ENCODE measurements at regions not wholly inside any gene's neighbourhood (a gene's known extent, or its start where the extent isn't known, plus 50 kb on each side); places are given as distances from the start of the nearest gene placed in this dataset.

DNA sequence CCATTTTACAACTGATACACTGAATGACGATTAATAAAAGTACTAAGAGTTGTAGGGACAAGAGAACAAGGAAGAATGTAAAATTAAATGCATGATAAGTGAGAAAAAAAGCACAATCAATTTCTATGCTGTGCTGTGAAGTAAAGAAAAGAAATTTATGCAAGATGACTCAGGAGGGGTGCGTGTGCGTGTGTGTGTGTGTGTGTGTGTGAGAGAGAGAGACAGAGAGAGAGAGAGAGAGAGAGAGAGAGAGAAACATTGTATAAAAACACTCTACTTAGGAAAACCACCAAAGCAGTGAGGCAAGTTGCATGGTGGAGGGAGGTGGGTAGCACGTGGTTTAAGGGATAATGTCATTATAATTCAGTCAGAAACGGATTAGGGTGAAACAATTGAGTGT lies 580.8 kb upstream of the ALCAM start:
- TF ChIP-seq, protein P1, sequence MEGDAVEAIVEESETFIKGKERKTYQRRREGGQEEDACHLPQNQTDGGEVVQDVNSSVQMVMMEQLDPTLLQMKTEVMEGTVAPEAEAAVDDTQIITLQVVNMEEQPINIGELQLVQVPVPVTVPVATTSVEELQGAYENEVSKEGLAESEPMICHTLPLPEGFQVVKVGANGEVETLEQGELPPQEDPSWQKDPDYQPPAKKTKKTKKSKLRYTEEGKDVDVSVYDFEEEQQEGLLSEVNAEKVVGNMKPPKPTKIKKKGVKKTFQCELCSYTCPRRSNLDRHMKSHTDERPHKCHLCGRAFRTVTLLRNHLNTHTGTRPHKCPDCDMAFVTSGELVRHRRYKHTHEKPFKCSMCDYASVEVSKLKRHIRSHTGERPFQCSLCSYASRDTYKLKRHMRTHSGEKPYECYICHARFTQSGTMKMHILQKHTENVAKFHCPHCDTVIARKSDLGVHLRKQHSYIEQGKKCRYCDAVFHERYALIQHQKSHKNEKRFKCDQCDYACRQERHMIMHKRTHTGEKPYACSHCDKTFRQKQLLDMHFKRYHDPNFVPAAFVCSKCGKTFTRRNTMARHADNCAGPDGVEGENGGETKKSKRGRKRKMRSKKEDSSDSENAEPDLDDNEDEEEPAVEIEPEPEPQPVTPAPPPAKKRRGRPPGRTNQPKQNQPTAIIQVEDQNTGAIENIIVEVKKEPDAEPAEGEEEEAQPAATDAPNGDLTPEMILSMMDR (IDR thresholded peaks at IDR 0.05; ENCODE audit: low read depth, low read length): no peak
- no peak for TF ChIP-seq POLR2A (IDR thresholded peaks at IDR 0.05; ENCODE audit: extremely low read depth, insufficient read length)
- TF ChIP-seq, protein P2, sequence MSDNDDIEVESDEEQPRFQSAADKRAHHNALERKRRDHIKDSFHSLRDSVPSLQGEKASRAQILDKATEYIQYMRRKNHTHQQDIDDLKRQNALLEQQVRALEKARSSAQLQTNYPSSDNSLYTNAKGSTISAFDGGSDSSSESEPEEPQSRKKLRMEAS (IDR thresholded peaks at IDR 0.05; ENCODE audit: low read depth, low read length): no peak
- TF ChIP-seq MYC (IDR thresholded peaks at IDR 0.05; ENCODE audit: low read depth, low read length): no peak

Measured in NB4 (cell line).